ENCODE measurements at regions not wholly inside any gene's neighbourhood (a gene's known extent, or its start where the extent isn't known, plus 50 kb on each side); places are given as distances from the start of the nearest gene placed in this dataset.

GRCh38 chr13:109642358-109642757, 144.0 kb downstream of the IRS2 start:
- TF ChIP-seq POLR2A (IDR thresholded peaks at IDR 0.05) (no peak), CTCF (IDR thresholded peaks at IDR 0.05) (no peak), POLR2AphosphoS5 (IDR thresholded peaks at IDR 0.05) (no peak)

All from gastroesophageal sphincter (tissue), 3 donors.